ENCODE measurements at regions not wholly inside any gene's neighbourhood (a gene's known extent, or its start where the extent isn't known, plus 50 kb on each side); places are given as distances from the start of the nearest gene placed in this dataset.

GRCh38 chr9:89911721-89912604 is 307.2 kb downstream of the GADD45G start:
- no peak overlapping the region for H2BK5ac ChIP-seq (ENCODE audit: low read depth, low read length)
- WGBS, 2 experiments (ENCODE audit: extremely low coverage in 1 of 2, insufficient coverage in 1 of 2, insufficient read length in 1 of 2, insufficient replicate concordance in 2 of 2, low coverage in 1 of 2, low lambda C conversion rate in 2 of 2, missing lambda C conversion rate in 1 of 2) = 85% methylated on average over 9 of the region's 9 CpGs; no CpG with 5 or more reads in 1 of the 2 experiments

More at GRCh38 chr9:89911721-89912604, 307.2 kb downstream of the GADD45G start:
- Histone ChIP-seq H2BK120ac (replicated peaks; ENCODE audit: low read depth, low read length) (no peak overlapping the region), H2BK15ac (ENCODE audit: low read length) (no peak overlapping the region), H4K91ac (replicated peaks; ENCODE audit: insufficient read length, low read length) (no peak overlapping the region), H2BK20ac (ENCODE audit: low read length) (no peak overlapping the region), H3K4ac (replicated peaks; ENCODE audit: insufficient read length, low read depth, low read length) (no peak overlapping the region), H4K5ac (ENCODE audit: insufficient read length, low read depth, low read length) (no peak overlapping the region), H3K9ac (replicated peaks in 1 of 4; ENCODE audit: extremely low read depth in 1 of 4, low read depth in 3 of 4, low read length in 3 of 4) (no peak overlapping the region), H3K9me3 (ENCODE audit: insufficient read depth in 2 of 2, low read depth in 1 of 2, low read length in 1 of 2) (no peaks in the 10 kb centered on the region), H3K36me3 (ENCODE audit: control insufficient read depth in 2 of 4, insufficient read depth in 4 of 4, low read length in 3 of 4) (no peaks in the 10 kb centered on the region), H2BK12ac (ENCODE audit: low read depth, low read length) (no peak overlapping the region), H3K27ac (ENCODE audit: low read depth, low read length) (no peak overlapping the region), H3K79me2 (ENCODE audit: control insufficient read depth in 1 of 2, insufficient read depth in 2 of 2, low read length in 2 of 2) (no peaks in the 10 kb centered on the region), H3K27me3 (replicated peaks in 1 of 4; ENCODE audit: control insufficient read depth in 3 of 4, extremely low read depth in 1 of 4, insufficient read depth in 3 of 4, low read length in 3 of 4) (no peaks in the 10 kb centered on the region), H2AK5ac (ENCODE audit: low read depth, low read length) (peak overlapping the region; percentile 46; the same call in 1 of the 2 replicates), H3K56ac (replicated peaks; ENCODE audit: insufficient read length, low read depth, low read length) (no peak overlapping the region), H3K14ac (ENCODE audit: insufficient read length) (no peak overlapping the region), H3K79me1 (ENCODE audit: low read depth, low read length) (no peaks in the 10 kb centered on the region), H3K18ac (ENCODE audit: extremely low read depth, low read length) (no peak overlapping the region), H3K23ac (ENCODE audit: insufficient read length) (no peak overlapping the region), H3K4me3 (ENCODE audit: extremely low read depth in 1 of 4, insufficient read depth in 2 of 4, low read depth in 3 of 4, low read length in 4 of 4) (no peak overlapping the region), H3K4me2 (ENCODE audit: insufficient read depth in 1 of 2, low read depth in 2 of 2, low read length in 2 of 2) (no peak overlapping the region), H2AFZ (ENCODE audit: low read length) (no peak overlapping the region), H3K23me2 (ENCODE audit: low read depth, low read length) (no peaks in the 10 kb centered on the region), H4K8ac (ENCODE audit: extremely low read depth, insufficient read depth, low read length) (no peak overlapping the region; the same call in 1 of the 2 replicates), H3K4me1 (replicated peaks in 1 of 4; ENCODE audit: control insufficient read depth in 3 of 4, insufficient read depth in 4 of 4, low read length in 3 of 4) (peaks cover 0 to 4% (median 0%) of the 10 kb centered on the region in 4 experiments; a peak in 1 of 7 replicates), H4K20me1 (replicated peaks in 1 of 2; ENCODE audit: control insufficient read depth in 1 of 2, insufficient read depth in 2 of 2, low read length in 2 of 2) (no peaks in the 10 kb centered on the region)
- FAIRE-seq = no peak
- no peak for DNase-seq (ENCODE audit: low read depth in 1 of 2, low spot score in 2 of 2)
- ChIA-PET CTCF (ENCODE audit: partially characterized antibody) (interaction anchor here (0.8 to 2.2 kb wide), 13 partner anchors 8 to 319 kb away, joined by 3 to 13 read pairs (median 4); no protein-coding TSS in a partner anchor), POLR2A (ENCODE audit: partially characterized antibody) (no interaction called here)
- TF ChIP-seq EP300 (IDR thresholded peaks at IDR 0.05; ENCODE audit: borderline replicate concordance in 1 of 2, low read depth in 2 of 2, low read length in 2 of 2) (no peak), ATF3 (IDR thresholded peaks at IDR 0.05; ENCODE audit: insufficient read depth, low read depth, low read length) (no peak), RAD21 (IDR thresholded peaks at IDR 0.05 in 1 of 2, conservative IDR thresholded peaks at IDR 0.05 in 1 of 2; ENCODE audit: low read depth in 2 of 2, low read length in 2 of 2) (peak; percentile 24 to 38), CTCF (IDR thresholded peaks at IDR 0.05; ENCODE audit: control extremely low read depth in 1 of 3, insufficient read depth in 1 of 3, low read depth in 1 of 3, low read length in 3 of 3) (peak in 2 of 3 experiments; percentile 18 to 38; a peak in 2 of 4 replicates)

All from H1 (cell line).